ENCODE measurements at regions not wholly inside any gene's neighbourhood (a gene's known extent, or its start where the extent isn't known, plus 50 kb on each side); places are given as distances from the start of the nearest gene placed in this dataset.

DNA sequence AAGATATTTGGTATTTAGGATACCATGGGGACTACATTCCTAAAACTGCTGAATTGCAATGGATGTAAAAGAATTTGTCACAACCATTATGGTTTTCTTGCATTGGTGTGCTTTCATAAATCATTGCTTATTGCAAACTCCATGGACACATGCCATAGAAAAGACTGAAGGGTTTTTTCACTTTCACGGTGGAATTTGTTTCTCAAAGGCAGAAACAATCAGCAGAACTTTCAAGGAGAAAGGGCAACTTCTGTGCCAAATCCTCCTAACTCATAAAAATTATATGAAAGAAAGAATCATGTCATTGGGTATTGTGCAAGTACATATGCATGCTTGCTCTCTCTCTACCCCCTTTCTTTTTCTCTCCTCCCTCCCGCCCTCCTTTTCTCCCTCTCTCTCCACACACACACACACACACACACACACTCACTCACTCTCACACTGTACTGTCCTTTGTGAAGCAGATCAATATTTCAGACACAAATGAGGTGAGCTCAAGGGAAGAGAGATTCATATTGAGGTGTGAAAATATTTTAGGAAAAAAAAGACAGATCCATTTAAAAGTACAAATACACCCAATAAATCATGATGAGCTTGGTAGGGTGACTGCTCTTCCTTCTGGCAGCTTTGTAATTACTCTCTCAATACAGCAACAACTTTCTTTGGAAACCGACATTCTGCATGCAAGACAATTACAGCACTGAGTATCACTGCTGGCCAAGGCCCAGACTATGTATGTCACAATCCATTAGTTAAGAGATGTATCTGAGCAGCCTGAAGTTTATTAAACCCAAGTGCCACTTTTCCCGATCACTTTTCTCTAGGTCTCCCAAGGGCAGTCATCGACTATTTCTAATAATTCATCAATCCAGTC, 492.6 kb downstream of the TUSC7 start:
- DNase-seq, result no peak

GRCh38 chr3:117217355-117217754, 507.8 kb downstream of the TUSC7 start:
- DNase-seq, result no peak

- no peak for DNase-seq
Observed at GRCh38 chr3:117217760-117218316, 508.3 kb downstream of the TUSC7 start.

GRCh38 chr3:117218641-117219048, 509.1 kb downstream of the TUSC7 start:
- DNase-seq, result no peak

DNA sequence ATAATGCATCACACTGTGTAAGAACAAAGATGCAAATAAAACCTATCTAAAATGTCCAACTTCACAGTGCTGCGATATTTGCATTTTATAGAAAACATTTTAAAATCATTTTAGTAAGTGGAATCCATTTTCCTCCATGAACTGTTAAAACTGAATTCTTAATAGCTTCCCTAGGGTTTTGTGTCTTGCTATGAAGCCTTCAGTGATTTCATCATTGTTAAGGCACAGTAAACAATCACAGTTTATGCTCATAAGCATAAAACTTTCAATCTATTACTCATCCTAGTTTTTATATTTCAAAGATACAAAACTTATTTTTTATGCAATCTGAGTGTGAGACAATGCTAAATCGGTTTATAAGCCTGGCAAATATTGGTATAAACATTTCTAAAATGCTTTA, 509.7 kb downstream of the TUSC7 start:
- DNase-seq, result no peak

GRCh38 chr3:117226932-117227331, 517.4 kb downstream of the TUSC7 start:
- no peak for DNase-seq

DNA sequence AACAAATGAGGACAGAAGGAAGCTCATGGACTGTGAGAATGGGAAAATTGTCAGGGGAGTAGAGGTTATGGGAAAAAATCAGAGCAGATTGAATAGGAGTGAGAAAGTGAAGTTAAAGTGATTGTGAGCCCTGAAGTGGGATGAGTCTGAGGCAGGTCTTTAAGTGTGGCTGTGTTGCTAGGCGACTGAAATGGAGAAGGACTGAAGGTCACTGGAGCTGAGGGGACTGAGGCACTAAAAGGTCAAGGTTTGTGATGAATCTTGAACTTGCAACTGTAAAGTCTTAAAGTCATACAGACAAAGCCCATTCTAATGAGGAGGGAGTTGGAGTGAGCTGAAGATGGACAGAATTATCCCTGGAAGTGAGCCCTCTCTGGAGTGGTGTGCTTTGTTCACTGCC, 518.9 kb downstream of the TUSC7 start:
- DNase-seq, result no peak

DNA sequence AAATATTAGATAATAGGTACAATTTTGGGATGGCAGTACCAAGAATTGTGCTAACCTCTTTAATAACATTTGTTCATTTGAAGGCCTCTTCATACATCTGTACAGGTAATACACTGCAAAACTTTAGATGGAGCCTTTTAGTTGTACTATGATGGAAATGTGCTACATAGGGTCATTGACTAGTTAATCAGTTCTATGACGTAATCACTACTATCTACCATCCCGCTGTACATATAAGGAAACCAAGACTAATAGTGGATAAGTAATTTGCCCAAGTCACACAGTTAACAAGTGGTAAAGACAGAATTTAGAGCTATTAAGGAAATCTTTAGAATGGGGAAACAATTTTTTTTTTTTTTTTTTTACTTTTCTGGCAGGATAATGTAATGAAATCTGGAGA, 521.3 kb downstream of the TUSC7 start:
- no peak for DNase-seq

GRCh38 chr3:117234331-117234730, 524.8 kb downstream of the TUSC7 start:
- no peak for DNase-seq

- DNase-seq, result no peak
Observed at GRCh38 chr3:117235304-117235703, 525.7 kb downstream of the TUSC7 start.

GRCh38 chr3:117238806-117239205, 529.2 kb downstream of the TUSC7 start:
- no peak for DNase-seq

- no peak for DNase-seq
Observed at GRCh38 chr3:117243657-117244056, 534.1 kb downstream of the TUSC7 start.

DNA sequence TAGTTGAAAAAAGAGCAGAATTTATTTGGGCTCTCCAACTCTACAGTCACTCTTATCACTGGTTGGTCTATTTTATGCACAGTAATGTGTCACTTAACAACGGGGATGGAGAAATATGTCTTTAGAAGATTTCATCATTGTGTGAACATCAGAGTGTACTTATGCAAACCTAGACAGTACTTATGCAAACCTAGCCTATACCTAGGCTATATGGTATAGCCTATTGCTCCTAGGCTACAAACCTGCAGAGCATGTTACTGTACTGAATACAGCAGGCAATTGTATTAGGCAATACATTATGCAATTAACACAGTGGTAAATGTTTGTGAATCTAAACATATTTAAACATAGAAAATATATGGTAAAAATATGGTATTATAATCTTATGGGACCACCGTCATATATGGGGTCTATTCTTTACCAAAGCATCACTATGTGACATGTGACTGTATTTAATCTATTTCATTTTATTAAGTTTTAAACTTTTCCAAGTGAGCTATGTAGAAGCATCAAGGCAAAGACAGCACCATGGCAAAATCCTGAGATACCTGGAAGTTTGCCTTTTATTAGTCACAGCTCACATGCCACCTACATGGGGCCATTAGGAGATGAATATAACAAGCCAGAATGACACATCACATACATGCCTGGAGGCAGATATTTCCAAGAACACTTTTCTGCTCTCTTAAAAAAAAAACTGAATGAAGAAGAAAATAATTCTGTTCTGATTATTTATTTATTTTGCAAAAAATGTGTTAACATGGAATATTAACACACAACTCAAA, 537.4 kb downstream of the TUSC7 start:
- DNase-seq, result no peak

DNA sequence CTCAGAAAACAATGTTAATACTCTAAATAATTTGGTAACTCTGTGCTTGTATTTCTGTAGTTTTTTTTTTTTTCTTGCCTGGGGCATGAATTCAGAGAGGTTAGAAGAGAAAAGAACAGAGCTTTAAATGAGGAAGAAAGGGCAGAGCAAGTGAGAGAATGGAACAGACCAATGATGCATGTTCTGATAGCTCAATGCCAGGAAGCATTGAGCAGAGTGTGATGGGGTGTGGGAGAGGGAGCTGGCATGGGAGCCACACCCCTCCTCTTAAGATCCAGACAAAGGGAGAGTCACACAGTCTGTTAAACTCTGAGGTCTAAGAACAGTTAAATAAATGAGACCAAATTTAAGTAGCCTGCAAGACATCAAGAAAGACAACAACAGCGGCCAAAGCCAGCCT, 538.6 kb downstream of the TUSC7 start:
- no peak for DNase-seq

DNA sequence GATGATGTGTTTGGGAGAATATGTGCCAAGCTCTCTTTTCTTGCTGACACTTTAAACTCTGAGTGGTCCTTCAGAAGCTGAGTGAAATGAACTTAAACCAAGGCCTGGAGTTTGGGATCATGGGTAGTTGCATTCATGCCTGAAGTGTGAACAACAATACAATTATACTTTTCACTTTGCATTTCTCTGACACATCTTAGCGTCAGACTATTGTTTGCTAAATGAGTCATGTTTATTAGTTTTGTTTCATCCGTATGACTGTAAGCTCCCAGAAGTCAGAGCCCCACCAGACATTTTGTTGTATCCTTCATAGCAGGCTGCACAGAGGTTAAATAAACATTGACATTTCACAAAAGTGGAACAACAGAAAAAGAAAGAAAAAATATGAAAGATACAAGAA, 542.6 kb downstream of the TUSC7 start:
- DNase-seq, result no peak

DNA sequence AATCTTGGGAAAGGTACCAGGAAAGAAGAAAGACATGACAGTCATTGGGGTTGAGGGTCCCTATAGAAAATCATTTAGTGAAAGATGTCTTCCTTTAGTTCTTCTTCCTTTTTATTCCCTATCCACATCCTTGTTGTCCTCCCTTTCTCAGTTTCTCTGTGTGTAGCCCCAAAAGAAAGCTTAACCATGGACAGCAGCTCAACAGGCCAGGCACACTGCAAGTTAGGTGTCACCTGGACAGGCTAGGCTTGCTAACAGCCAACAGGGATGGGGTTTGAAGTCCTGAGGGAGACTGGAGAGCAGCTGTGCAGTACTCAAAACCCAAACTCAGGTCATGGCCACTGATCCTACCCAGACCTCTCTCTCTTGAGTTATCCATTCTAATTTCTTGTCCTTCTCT, 543.1 kb downstream of the TUSC7 start:
- no peak for DNase-seq

DNA sequence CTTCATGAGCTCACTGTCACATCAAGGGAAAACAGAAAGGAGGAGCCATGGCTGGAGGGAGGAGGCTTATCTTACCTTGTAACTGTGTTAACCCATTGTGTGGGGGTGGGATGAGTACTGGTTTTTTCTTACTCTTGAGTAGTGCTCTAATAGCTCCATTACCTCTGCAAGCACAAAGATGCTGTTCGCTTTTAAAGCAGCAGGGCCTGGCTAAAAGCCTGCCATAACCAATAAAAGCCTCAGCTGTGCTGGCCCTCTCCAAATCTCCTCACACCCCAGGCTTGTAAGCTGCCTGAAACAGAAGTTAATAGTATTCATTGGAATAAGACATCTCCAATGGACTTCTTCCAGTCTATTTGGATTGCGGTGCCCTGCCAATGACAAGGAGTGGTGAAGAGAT, 544.1 kb downstream of the TUSC7 start:
- no peak for DNase-seq

GRCh38 chr3:117254985-117255384, 545.4 kb downstream of the TUSC7 start:
- no peak for DNase-seq

DNA sequence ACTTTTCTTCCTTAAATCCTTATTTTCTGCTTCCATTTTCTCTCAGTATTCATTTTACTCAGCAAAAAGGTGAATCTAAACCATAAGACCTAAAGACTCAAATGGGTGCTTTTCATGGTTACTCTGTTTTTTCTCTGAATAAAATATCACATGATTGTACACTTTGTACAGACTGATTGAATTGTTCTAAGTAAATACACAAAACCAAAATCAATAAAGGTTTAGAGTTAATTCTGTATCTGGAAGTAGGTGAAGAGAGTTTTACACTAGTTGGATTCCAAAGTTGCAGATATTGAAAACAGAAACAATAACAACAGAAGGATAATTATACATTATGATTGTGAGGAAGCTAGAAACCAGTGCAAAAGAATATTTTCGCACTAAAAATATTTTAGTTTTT, 546.2 kb downstream of the TUSC7 start:
- DNase-seq, result no peak

DNA sequence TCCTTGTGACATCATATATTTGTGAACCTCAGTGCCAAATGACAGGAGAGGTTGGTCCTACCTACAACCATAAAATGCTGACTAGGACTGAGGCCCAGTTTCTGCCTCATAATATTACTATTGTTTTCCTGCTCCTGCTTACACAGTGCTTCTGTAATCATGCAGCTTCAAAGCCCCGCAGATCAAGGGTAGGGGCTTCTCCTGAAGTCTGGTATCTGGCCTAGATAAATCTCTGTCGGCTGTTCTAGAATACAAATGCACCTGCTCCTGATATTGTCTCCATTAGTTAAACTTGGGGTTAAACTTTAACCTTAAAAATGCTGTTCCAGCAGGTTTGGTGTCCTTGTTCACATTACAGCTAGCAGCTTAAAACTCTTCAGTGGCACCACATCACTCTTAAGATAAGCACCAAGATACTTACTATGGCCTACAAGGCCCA, 552.4 kb downstream of the TUSC7 start:
- DNase-seq, result no peak

- no peak for DNase-seq
Observed at GRCh38 chr3:117263270-117263669, 553.7 kb downstream of the TUSC7 start.

DNA sequence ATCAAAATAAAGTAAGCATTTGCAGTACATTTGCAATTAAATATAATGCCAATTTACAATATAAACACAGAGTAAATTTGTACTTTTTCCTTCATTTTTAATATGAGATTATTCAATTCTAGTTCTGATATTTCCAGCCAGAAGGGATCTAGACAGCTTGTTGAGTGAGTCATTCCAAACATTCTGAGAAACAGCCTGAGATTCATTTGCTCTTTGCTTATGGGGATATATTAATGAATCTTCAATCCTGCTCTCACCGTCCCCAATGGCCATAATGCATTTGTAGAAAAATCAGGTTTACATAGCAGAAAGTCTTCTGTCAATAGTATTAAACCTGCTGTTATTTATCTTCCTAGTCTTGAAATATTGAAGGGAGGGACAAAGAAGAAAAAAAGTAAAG, 554.2 kb downstream of the TUSC7 start:
- no peak for DNase-seq

DNA sequence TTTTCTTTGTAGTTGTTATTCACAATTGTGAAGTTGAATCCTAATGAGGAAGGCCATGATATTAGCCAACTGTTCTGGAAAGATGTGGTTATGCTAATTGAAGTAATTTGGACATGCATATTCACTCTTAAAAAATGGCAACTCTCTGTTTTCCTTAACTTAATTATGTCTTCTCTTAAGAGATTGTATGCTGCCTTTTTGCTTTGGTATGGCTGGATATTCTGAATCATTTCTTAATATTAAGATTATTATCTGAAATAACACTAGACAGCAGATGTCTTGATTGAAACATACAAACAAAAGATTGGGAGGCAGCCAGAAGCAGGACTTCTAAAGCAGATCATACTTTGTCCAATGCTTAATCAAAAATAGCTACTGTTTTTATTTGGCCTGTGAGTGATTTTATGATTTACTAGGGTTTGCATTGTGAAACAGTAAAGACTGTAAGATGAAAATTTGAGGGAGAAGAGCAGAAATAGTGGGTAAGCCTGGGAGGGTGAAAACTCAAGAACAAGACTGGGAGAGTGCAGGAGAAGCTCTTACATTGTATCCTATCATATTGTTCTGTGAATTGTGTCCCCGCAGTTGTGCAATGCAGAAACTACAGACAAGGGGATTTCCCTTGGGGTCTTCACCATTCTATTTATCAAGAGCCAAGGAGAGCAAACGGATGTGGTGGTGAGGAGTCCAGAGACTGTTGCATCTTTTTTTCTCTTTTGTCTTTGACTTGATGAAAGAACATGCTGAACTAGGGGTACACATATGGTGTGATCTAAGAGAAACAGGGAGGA, 554.8 kb downstream of the TUSC7 start:
- DNase-seq, result no peak
